Caco-2 (cell line): ENCODE measurements at regions not wholly inside any gene's neighbourhood (a gene's known extent, or its start where the extent isn't known, plus 50 kb on each side); places are given as distances from the start of the nearest gene placed in this dataset.

Experiments used
- BruUV-seq: library from RNA; stranded (reverse); fragments of 400-500 nt; replicated peaks from 2 replicates; lab custom pipeline; 2021; lab: Mats Ljungman, UMichigan
- CTCF ChIA-PET: fragments of 300-600 bp; sonication (Branson Sonifier 250); formaldehyde crosslinking; loops from one replicate; lab custom pipeline; 2022; ENCODE audit warnings: antibody characterized with exemption; lab: Charles Lee
- POLR2A ChIA-PET: fragments of 300-600 bp; sonication (Branson Sonifier 250); formaldehyde crosslinking; loops from one replicate; lab custom pipeline; 2022; ENCODE audit warnings: antibody characterized with exemption; lab: Charles Lee
- DNase-seq, 2 experiments: peaks; one replicate each; pipeline versions ENCODE4 v3.0.0 to v3.0.0-alpha.2; 2020 to 2022
- H3K27me3 ChIP-seq: replicated peaks from 2 replicates; pipeline ENCODE4 v1.6.0; 2011; ENCODE audit warnings: low read length; ENCODE audit not compliant: control insufficient read depth, insufficient read depth
- H3K36me3 ChIP-seq: 2 replicates; pipeline ENCODE4 v1.5.1; 2011; ENCODE audit warnings: low read length; ENCODE audit not compliant: control insufficient read depth, insufficient read depth
- H3K4me1 ChIP-seq: fragments of 250-450 bp; sonication (Bioruptor Pico); 2 replicates; pipeline ENCODE4 v1.5.1; 2020; ENCODE audit warnings: mild to moderate bottlenecking
- H3K4me3 ChIP-seq: 2 replicates; pipeline ENCODE4 v1.5.1; 2011; ENCODE audit warnings: low read depth, mild to moderate bottlenecking, control low read depth, low read length
- H3K9me3 ChIP-seq: fragments of 250-450 bp; sonication (Bioruptor Pico); 2 replicates; pipeline ENCODE4 v1.5.1; 2020; ENCODE audit warnings: mild to moderate bottlenecking, moderate library complexity
- H3K27ac Mint-ChIP-seq: one replicate; pipeline ENCODE4 v1.8.0; 2022; ENCODE audit warnings: mixed read lengths; ENCODE audit not compliant: unreplicated experiment
- H3K27me3 Mint-ChIP-seq: one replicate; pipeline ENCODE4 v1.8.0; 2022; ENCODE audit warnings: mixed read lengths; ENCODE audit not compliant: insufficient read depth, unreplicated experiment
- H3K36me3 Mint-ChIP-seq: one replicate; pipeline ENCODE4 v1.8.0; 2022; ENCODE audit warnings: mild to moderate bottlenecking, mixed read lengths; ENCODE audit not compliant: insufficient read depth, unreplicated experiment
- H3K4me1 Mint-ChIP-seq: one replicate; pipeline ENCODE4 v1.8.0; 2022; ENCODE audit warnings: low read depth, mixed read lengths; ENCODE audit not compliant: unreplicated experiment
- H3K4me3 Mint-ChIP-seq: one replicate; pipeline ENCODE4 v1.8.0; 2022; ENCODE audit warnings: mild to moderate bottlenecking, moderate library complexity, mixed read lengths; ENCODE audit not compliant: unreplicated experiment
- H3K9me3 Mint-ChIP-seq: one replicate; pipeline ENCODE4 v1.8.0; 2022; ENCODE audit warnings: mixed read lengths; ENCODE audit not compliant: unreplicated experiment
- intact Hi-C: fragments of 100-400 bp; cut with micrococcal nuclease; formaldehyde crosslinking; loops from one replicate; pipeline ENCODE4 v1.10.0; 2022; ENCODE audit not compliant: unreplicated experiment
- TF ChIP-seq, protein P1 (sequence below), 2 experiments: fragments of 200-600 bp in 1 of 2; IDR thresholded peaks; 1 replicate in 1 of 2; 2 replicates in 1 of 2; pipeline versions ENCODE4 v1.5.1 to v1.8.0; 2011 to 2022; ENCODE audit warnings: antibody characterized with exemption in 1 of 2, control low read depth in 1 of 2, inconsistent platforms in 1 of 2, low read depth in 1 of 2, low read length in 1 of 2, mild to moderate bottlenecking in 1 of 2, moderate library complexity in 1 of 2; ENCODE audit not compliant: insufficient read depth in 1 of 2, severe bottlenecking in 1 of 2, unreplicated experiment in 1 of 2

DNA sequence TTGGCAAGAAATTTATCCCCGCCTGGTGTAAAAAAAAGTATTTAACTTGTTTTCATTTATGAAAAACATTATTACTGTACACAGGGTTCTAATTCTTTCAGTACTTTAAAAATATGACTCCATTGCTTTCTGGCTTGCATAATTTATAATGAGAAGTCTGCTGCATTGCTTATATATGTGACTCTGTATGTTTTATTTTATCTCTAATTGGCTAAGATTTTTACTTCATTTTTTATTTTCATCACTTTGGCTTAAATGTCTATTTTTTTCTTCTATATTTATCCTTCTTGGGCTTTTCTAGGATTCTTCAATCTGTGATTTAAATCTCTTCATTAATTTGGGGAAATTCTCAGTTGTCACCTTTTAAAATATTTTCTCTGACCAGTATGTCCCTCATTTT lies 636.6 kb upstream of the NR2F2 start:
- no peaks in the 10 kb centered on the region for H3K27me3 ChIP-seq
- no peaks in the 10 kb centered on the region for H3K4me1 ChIP-seq
- no peaks in the 10 kb centered on the region for H3K36me3 ChIP-seq
- Mint-ChIP-seq H3K9me3 (peaks cover 19% of the 10 kb centered on the region), H3K4me1 (no peaks in the 10 kb centered on the region), H3K4me3 (no peak overlapping the region), H3K36me3 (no peaks in the 10 kb centered on the region), H3K27ac (no peak overlapping the region), H3K27me3 (no peaks in the 10 kb centered on the region)
- H3K9me3 ChIP-seq, result peaks cover 9% of the 10 kb centered on the region; the same call in 1 of the 2 replicates
- TF ChIP-seq, protein P1, sequence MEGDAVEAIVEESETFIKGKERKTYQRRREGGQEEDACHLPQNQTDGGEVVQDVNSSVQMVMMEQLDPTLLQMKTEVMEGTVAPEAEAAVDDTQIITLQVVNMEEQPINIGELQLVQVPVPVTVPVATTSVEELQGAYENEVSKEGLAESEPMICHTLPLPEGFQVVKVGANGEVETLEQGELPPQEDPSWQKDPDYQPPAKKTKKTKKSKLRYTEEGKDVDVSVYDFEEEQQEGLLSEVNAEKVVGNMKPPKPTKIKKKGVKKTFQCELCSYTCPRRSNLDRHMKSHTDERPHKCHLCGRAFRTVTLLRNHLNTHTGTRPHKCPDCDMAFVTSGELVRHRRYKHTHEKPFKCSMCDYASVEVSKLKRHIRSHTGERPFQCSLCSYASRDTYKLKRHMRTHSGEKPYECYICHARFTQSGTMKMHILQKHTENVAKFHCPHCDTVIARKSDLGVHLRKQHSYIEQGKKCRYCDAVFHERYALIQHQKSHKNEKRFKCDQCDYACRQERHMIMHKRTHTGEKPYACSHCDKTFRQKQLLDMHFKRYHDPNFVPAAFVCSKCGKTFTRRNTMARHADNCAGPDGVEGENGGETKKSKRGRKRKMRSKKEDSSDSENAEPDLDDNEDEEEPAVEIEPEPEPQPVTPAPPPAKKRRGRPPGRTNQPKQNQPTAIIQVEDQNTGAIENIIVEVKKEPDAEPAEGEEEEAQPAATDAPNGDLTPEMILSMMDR (IDR thresholded peaks at IDR 0.05; ENCODE audit: insufficient read depth in 1 of 2, low read depth in 1 of 2, low read length in 1 of 2, severe bottlenecking in 1 of 2, unreplicated experiment in 1 of 2), result no peak
- ChIA-PET POLR2A (no interaction called here), CTCF (no interaction called here)
- H3K4me3 ChIP-seq, result no peak overlapping the region
- intact Hi-C loops, result no loop called here
- BruUV-seq, result no TSS peak
- DNase-seq, result no peak

- H3K27me3 Mint-ChIP-seq, result no peaks in the 10 kb centered on the region
Observed at GRCh38 chr15:95698230-95698629, 632.3 kb upstream of the NR2F2 start.

GRCh38 chr15:95698951-95699350 lies 631.5 kb upstream of the NR2F2 start:
- no peaks in the 10 kb centered on the region for H3K4me1 Mint-ChIP-seq
- H3K27me3 Mint-ChIP-seq, result no peaks in the 10 kb centered on the region
- no peak overlapping the region for H3K27ac Mint-ChIP-seq
- ChIA-PET CTCF (no interaction called here), POLR2A (no interaction called here)
- no peaks in the 10 kb centered on the region for H3K36me3 ChIP-seq
- no TSS peak for BruUV-seq
- peaks cover 18% of the 10 kb centered on the region; the same call in 1 of the 2 replicates for H3K9me3 ChIP-seq
- H3K4me3 Mint-ChIP-seq, result no peak overlapping the region
- peaks cover 28% of the 10 kb centered on the region for H3K9me3 Mint-ChIP-seq
- intact Hi-C loops, result no loop called here
- H3K36me3 Mint-ChIP-seq, result no peaks in the 10 kb centered on the region
- H3K4me3 ChIP-seq, result no peak overlapping the region
- no peaks in the 10 kb centered on the region for H3K27me3 ChIP-seq
- TF ChIP-seq, protein P1 (IDR thresholded peaks at IDR 0.05; ENCODE audit: insufficient read depth in 1 of 2, low read depth in 1 of 2, low read length in 1 of 2, severe bottlenecking in 1 of 2, unreplicated experiment in 1 of 2), result no peak
- H3K4me1 ChIP-seq, result no peaks in the 10 kb centered on the region
- DNase-seq, result no peak

More at GRCh38 chr15:95698230-95698629, 632.3 kb upstream of the NR2F2 start:
- no TSS peak for BruUV-seq
- Mint-ChIP-seq H3K4me3 (no peak overlapping the region), H3K27ac (no peak overlapping the region), H3K36me3 (no peaks in the 10 kb centered on the region), H3K4me1 (no peaks in the 10 kb centered on the region), H3K9me3 (peaks cover 30% of the 10 kb centered on the region)
- H3K9me3 ChIP-seq, result peaks cover 19% of the 10 kb centered on the region; the same call in 1 of the 2 replicates
- H3K36me3 ChIP-seq, result no peaks in the 10 kb centered on the region
- ChIA-PET POLR2A (no interaction called here), CTCF (no interaction called here)
- no peaks in the 10 kb centered on the region for H3K27me3 ChIP-seq
- H3K4me1 ChIP-seq, result no peaks in the 10 kb centered on the region
- TF ChIP-seq, protein P1 (IDR thresholded peaks at IDR 0.05; ENCODE audit: insufficient read depth in 1 of 2, low read depth in 1 of 2, low read length in 1 of 2, severe bottlenecking in 1 of 2, unreplicated experiment in 1 of 2), result no peak
- intact Hi-C loops, result no loop called here
- H3K4me3 ChIP-seq, result no peak overlapping the region
- no peak for DNase-seq
